Transverse colon (tissue), 4 donors: ENCODE measurements at regions not wholly inside any gene's neighbourhood (a gene's known extent, or its start where the extent isn't known, plus 50 kb on each side); places are given as distances from the start of the nearest gene placed in this dataset.

Source experiments
- DNase-seq: peaks from one replicate; pipeline ENCODE4 v3.0.0-alpha.2; 2019
- H3K27ac ChIP-seq, 4 donors: fragments of 200-600 bp; sonication (generic); 2 replicates each; pipeline ENCODE4 v1.5.1; 2016 to 2018; ENCODE audit warnings: inconsistent platforms in 4 of 4
- H3K27me3 ChIP-seq: fragments of 200-600 bp; sonication (generic); 2 replicates; pipeline ENCODE4 v1.5.1; 2017; ENCODE audit warnings: inconsistent platforms
- H3K36me3 ChIP-seq, 4 donors: fragments of 200-600 bp; sonication (generic); 2 replicates each; pipeline ENCODE4 v1.5.1; 2017 to 2019; ENCODE audit warnings: inconsistent platforms in 4 of 4
- H3K4me1 ChIP-seq, 4 donors: fragments of 200-600 bp; sonication (generic); 2 replicates each; pipeline ENCODE4 v1.5.1; 2017 to 2020; ENCODE audit warnings: inconsistent platforms in 4 of 4
- H3K4me3 ChIP-seq, 4 donors: fragments of 200-600 bp; sonication (generic); 1 replicate in 1 of 4; 2 replicates in 3 of 4; pipeline versions ENCODE4 v1.5.1 to v1.6.1; 2017 to 2019; ENCODE audit warnings: inconsistent platforms in 4 of 4
- H3K9me3 ChIP-seq, 2 donors: fragments of 200-600 bp; sonication (generic); 2 replicates each; pipeline ENCODE4 v1.5.1; 2017 to 2019; ENCODE audit warnings: inconsistent platforms in 2 of 2
- CTCF ChIP-seq, 5 experiments: fragments of 200-600 bp in 3 of 5; fragments of 450-650 bp in 2 of 5; sonication (generic) in 3 of 5; IDR thresholded peaks; 1 replicate in 2 of 5; 2 replicates in 3 of 5; pipeline ENCODE4 v1.5.1; 2016 to 2017; ENCODE audit warnings: antibody characterized with exemption in 5 of 5, inconsistent platforms in 3 of 5, mild to moderate bottlenecking in 2 of 5, moderate library complexity in 1 of 5
- EP300 ChIP-seq: sonication (generic); formaldehyde crosslinking; IDR thresholded peaks from one replicate; pipeline ENCODE4 v1.6.1; 2017; ENCODE audit warnings: antibody characterized with exemption, low read depth
- POLR2A ChIP-seq: fragments of 450-650 bp; IDR thresholded peaks from one replicate; pipeline ENCODE4 v1.6.1; 2016; ENCODE audit warnings: antibody characterized with exemption, mild to moderate bottlenecking, moderate library complexity
- POLR2AphosphoS5 ChIP-seq, 3 donors: sonication (generic); formaldehyde crosslinking; IDR thresholded peaks; one replicate each; pipeline ENCODE4 v1.6.1; 2016; ENCODE audit warnings: antibody characterized with exemption in 3 of 3
- WGBS, 2 donors: methylation state at CpG; one replicate each; pipeline ENCODE4 v1.1.5; 2018; ENCODE audit warnings: low coverage in 1 of 2; 5-methylcytosine and 5-hydroxymethylcytosine counted together
- in situ Hi-C, 4 donors: fragments of 200-750 bp; cut with MboI; loops; one replicate each; pipeline versions ENCODE4 v1.15.0 to v1.15.1; 2017; ENCODE audit warnings: low sequenced_read_pairs in 3 of 4, low pct_ligation_motif_present in 1 of 4, low pct_unique_long_range_greater_than_20kb in 1 of 4
- intact Hi-C: fragments of 100-400 bp; cut with DNase I; formaldehyde crosslinking; loops from one replicate; pipeline ENCODE4 v1.15.1; 2023; ENCODE audit warnings: low total_unique reads

GRCh38 chr10:81524467-81524866 lies 350.5 kb upstream of the NRG3 start:
- Histone ChIP-seq H3K27ac (no peak overlapping the region), H3K4me3 (no peak overlapping the region), H3K27me3 (no peaks in the 10 kb centered on the region), H3K9me3 (no peaks in the 10 kb centered on the region), H3K4me1 (no peaks in the 10 kb centered on the region), H3K36me3 (no peaks in the 10 kb centered on the region)
- intact Hi-C loops (no loop called here), in situ Hi-C loops (no loop called here)
- TF ChIP-seq EP300 (no peak), CTCF (IDR thresholded peaks at IDR 0.05) (no peak), POLR2A (no peak), POLR2AphosphoS5 (IDR thresholded peaks at IDR 0.05) (no peak)
- no peak for DNase-seq
- 50 to 54% methylated on average over 2 of the region's 2 CpGs for WGBS, 2 donors

- H3K27ac ChIP-seq = no peak overlapping the region
- no peaks in the 10 kb centered on the region for H3K4me1 ChIP-seq
- no peaks in the 10 kb centered on the region for H3K9me3 ChIP-seq
- no peak for DNase-seq
- in situ Hi-C loops = no loop called here
- no peaks in the 10 kb centered on the region for H3K27me3 ChIP-seq
- intact Hi-C loops = loop anchor here (10.0 kb wide), 1 partner anchor 1598 kb away; no protein-coding TSS in a partner anchor
- TF ChIP-seq POLR2AphosphoS5 (IDR thresholded peaks at IDR 0.05) = no peak
- no peak for TF ChIP-seq EP300
- no peak for TF ChIP-seq CTCF (IDR thresholded peaks at IDR 0.05)
- TF ChIP-seq POLR2A = no peak
- H3K36me3 ChIP-seq = no peaks in the 10 kb centered on the region
- H3K4me3 ChIP-seq = no peak overlapping the region
- WGBS, 2 donors = 83 to 85% methylated on average over 6 of the region's 6 CpGs
Measured at GRCh38 chr10:81532403-81532802, 342.6 kb upstream of the NRG3 start.

GRCh38 chr10:81534991-81535390 lies 340.0 kb upstream of the NRG3 start:
- H3K4me3 ChIP-seq = no peak overlapping the region
- no peak overlapping the region for H3K27ac ChIP-seq
- DNase-seq = no peak
- TF ChIP-seq CTCF (IDR thresholded peaks at IDR 0.05) (no peak), POLR2AphosphoS5 (IDR thresholded peaks at IDR 0.05) (no peak), EP300 (no peak), POLR2A (no peak)
- H3K4me1 ChIP-seq = no peaks in the 10 kb centered on the region
- in situ Hi-C loops = no loop called here
- intact Hi-C loops = loop anchor here (10.0 kb wide), 1 partner anchor 1600 kb away; no protein-coding TSS in a partner anchor
- H3K9me3 ChIP-seq = peaks cover 0 to 3% of the 10 kb centered on the region in 2 donors
- no peaks in the 10 kb centered on the region for H3K27me3 ChIP-seq
- no peaks in the 10 kb centered on the region for H3K36me3 ChIP-seq
- WGBS, 2 donors = 86% methylated on average over 2 of the region's 2 CpGs

- intact Hi-C loops = no loop called here
- Histone ChIP-seq H3K36me3 (no peaks in the 10 kb centered on the region), H3K27ac (no peak overlapping the region), H3K9me3 (peaks cover 0 to 3% of the 10 kb centered on the region in 2 donors), H3K27me3 (no peaks in the 10 kb centered on the region), H3K4me3 (no peak overlapping the region), H3K4me1 (no peaks in the 10 kb centered on the region)
- no peak for DNase-seq
- in situ Hi-C loops = no loop called here
- TF ChIP-seq POLR2A = no peak
- no peak for TF ChIP-seq EP300
- no peak for TF ChIP-seq POLR2AphosphoS5 (IDR thresholded peaks at IDR 0.05)
- TF ChIP-seq CTCF (IDR thresholded peaks at IDR 0.05) = no peak
Measured at GRCh38 chr10:81541517-81541916, 333.5 kb upstream of the NRG3 start.
